ENCODE measurements at regions not wholly inside any gene's neighbourhood (a gene's known extent, or its start where the extent isn't known, plus 50 kb on each side); places are given as distances from the start of the nearest gene placed in this dataset.
"Not testable (repeated sequence)": the region's sequence is repeated elsewhere in the genome, so short reads cannot be mapped to it uniquely, and the experiment has no call there.

DNA sequence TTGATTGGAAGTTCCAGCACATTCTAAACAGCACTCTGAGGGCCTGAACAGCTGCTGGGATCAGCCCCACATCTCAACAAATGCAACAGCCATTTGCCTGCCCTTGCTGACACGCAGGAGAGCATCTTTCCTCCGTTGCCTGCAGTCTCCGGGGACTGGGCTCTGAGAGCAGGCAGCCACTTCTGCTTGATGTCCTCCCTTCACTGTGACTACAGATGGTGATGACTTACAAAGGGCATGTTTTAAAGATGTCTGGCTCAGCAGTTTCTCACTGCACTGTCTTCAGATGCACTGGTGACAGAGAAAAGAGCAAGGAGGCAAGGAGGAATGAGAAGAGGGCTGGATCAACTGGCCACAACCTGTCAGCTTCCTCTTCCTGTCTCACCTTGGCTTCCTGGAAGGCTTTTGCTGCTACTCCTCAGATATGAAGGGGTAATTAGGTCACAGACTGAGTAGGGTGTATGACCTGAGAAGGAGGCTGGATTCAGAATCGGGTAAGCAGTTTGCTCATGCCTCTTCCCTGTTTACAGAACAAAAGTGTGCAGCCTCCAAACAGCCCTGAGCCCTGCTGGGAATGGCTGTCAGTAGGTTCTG, 143.5 kb upstream of the GHITM start:
- no peak for DNase-seq

DNA sequence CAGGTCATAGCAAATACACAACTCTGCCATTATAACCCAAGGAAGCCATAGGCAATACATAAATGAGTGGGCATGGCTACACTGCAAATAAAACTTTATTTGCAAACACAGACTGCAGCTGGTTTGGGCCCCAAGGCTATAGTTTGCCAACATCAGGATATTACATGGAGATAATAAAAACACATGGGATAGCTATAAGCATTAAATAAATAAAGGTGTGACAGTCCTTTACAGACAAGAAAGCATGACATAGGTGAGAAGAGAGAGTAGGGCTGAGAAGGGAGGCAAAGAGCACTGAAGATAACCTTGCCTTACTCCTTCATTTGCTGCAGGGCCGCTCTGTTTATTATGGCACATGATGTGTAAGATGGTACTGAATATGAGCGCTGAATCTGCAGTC, 135.1 kb upstream of the GHITM start:
- no peak for DNase-seq

DNA sequence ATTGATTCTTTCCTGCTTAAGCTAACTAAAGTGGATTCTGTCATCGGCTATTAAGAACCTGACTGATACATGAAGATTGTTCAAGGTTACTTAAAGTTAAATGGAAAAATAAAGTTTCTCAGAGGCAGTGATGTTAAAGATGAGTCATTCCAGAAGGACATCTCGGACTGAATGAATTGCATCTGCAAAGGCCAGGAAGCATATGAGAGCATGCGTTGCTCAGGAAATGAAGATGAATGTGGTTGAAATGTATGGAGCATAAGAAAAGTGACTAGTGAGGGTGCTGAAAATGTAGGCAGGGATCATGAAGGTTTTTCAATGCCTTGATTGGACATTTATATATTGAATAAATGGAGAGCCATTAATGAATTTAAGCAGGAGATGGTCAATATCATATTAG, 133.9 kb upstream of the GHITM start:
- DNase-seq, result no peak

DNA sequence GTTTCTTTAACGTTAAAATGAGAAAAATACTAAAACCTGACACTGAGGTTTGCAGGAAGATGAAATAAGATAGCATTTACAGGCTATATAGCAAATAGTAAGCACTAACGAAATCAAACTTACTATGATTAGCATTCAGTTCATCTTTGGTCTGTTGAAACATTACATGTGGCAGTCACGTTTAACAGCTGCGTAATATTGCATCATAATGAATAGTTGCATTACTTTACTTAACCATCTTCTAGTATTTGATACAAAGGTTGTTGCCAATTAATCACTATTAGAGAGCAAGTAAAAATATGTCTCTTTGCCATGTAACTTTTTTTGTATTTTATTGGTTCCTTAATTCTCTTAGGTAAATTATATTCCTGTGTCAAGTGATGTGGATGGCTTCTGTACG, 131.8 kb upstream of the GHITM start:
- DNase-seq, result no peak

- peak in 1 of 4 experiments; percentile 3 for DNase-seq
Measured at GRCh38 chr10:84008878-84009277, 130.4 kb upstream of the GHITM start.

DNA sequence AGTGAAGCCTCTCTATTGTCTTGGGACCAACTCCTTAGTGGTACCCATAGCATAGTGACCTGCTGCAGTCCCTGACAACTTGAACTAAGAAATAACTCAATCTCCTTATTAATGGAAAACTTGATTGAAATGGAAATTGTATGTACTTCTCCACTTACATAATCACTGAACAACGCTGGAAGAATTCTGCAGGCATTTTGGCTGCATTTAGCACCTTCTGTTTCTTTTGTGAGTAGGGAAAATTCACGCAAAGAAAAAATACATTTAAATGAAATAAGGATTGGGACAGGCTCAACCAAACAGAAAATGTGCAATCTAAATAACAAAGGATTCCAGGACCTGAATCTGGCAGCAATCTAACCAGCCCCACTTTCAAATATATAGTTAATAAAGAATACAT, 126.9 kb upstream of the GHITM start:
- DNase-seq, result no peak

GRCh38 chr10:84012831-84013458, 126.4 kb upstream of the GHITM start:
- DNase-seq, result no peak

DNA sequence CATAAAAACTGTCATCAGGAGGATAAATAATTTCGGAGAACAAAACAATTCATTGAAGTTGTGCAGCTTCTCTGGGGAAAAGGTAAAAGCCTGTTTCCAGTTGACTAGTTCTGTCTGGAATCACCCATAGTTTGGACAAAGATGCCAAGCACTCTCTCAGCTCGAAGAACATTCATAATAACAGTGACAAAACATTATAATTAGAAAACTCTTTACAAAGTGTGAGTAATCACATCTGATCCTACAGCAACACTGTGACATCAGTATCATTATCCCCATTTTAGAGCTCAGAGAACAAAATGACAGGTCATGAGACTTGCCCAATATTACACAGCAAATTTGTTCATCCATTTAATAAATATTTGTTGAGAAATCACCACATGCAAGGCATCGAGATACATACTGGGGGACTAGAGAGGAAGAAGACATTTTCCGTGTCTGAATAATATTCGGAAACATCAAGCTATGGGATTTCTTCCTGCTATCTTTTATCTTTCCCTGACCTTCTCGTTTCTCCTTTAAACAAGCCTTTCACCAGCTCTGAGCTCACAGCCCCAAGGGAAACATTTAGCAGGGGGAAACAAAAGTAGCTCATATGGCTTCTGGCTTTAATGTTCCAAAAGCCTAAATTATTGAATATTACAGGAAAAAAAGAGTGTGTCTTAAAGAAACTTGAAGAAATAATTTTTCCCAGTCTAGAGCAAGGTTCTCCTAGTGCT, 123.3 kb upstream of the GHITM start:
- no peak for DNase-seq

DNA sequence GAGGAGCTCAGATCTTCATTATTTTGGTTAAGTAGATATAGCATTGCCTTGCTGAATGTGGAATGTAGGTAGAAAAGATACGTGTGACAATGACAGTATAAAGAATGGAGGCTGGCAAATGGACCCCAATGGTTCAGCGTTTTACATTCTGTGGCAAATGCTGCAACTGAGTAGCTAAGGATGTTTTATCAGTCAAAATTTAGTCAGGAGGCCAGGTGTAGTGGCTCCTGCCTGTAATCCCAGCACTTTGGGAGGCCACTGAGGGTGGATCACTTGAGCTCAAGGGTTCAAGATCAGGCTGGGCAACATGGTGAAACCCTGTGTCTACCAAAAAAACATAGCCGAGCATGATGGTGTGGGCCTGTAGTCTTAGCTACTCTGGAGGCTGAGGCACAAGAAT, 120.5 kb upstream of the GHITM start:
- DNase-seq, result no peak

DNA sequence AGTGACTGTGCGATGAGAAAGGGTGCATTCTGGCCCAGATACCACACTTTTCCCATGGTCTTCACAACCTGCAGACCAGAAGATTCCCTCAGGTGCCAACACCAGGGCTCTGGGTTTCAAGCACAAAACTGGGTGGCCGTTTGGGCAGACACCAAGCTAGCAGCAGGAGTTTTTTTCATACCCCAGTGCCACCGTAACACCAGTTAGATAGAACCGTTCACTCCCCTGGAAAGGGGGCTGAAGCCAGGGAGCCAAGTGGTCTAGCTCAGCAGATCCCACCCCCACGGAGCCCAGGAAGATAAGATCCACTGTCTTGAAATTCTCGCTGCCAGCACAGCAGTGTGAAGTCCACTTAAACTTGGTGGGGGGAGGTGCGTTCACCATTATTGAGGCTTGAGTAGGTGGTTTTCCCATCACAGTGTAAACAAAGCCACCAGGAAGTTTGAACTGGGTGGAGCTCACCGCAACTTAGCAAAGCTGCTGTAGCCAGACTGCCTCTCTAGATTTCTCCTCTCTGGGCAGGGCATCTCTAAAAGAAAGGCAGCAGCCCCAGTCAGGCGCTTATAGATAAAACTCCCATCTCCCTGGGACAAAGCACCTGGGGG, 119.4 kb upstream of the GHITM start:
- not testable (repeated sequence) for DNase-seq

GRCh38 chr10:84026821-84027257, 112.5 kb upstream of the GHITM start:
- no peak for DNase-seq

DNA sequence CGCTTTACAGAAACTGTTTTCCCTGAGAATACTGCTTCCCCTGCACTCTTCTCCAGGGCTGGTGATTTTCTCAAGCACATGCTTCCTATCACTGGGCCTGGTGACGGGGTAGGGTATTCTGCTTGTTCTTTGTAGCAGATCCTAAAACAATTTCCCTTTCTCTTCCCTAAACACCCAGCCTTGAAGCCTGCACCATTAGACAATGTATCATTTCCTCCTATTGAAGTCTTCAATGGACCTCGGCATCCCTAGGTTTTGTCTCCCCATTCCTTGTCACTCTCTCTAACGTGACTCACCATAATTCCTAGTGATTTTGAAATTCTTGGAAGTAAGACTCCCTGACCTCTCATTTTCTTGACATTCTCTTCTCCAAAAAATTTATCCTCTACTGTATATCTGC, 109.5 kb upstream of the GHITM start:
- DNase-seq, result no peak

DNA sequence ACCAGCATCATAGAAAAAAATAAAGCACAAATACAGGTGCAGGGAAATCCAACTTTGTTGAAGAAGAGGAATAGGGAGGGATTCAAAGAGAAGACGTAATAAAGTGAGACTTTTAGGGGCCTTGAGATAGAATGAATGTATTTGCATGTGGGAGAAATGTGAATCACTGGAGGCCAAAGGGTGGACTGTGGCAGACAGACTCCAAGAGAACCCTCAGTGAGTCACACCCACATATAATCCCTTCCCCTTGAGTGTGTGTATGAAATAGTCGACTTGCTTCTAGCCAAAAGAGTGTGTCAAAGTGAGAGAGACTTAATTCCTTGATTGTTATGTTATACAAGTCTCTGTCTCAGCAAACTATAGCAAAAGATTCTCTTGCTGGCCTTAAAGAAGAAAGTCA, 101.3 kb upstream of the GHITM start:
- DNase-seq, result no peak

GRCh38 chr10:84039957-84040356, 99.4 kb upstream of the GHITM start:
- no peak for DNase-seq

GRCh38 chr10:84047258-84048010, 91.9 kb upstream of the GHITM start:
- no peak for DNase-seq

GRCh38 chr10:84049645-84050011, 89.7 kb upstream of the GHITM start:
- no peak for DNase-seq

GRCh38 chr10:84053626-84054025, 85.7 kb upstream of the GHITM start:
- DNase-seq, result no peak

- no peak for DNase-seq
Measured at GRCh38 chr10:84054743-84055142, 84.6 kb upstream of the GHITM start.

- no peak for DNase-seq
Measured at GRCh38 chr10:84059526-84059925, 79.8 kb upstream of the GHITM start.

GRCh38 chr10:84063440-84063839, 75.9 kb upstream of the GHITM start:
- DNase-seq, result no peak

DNA sequence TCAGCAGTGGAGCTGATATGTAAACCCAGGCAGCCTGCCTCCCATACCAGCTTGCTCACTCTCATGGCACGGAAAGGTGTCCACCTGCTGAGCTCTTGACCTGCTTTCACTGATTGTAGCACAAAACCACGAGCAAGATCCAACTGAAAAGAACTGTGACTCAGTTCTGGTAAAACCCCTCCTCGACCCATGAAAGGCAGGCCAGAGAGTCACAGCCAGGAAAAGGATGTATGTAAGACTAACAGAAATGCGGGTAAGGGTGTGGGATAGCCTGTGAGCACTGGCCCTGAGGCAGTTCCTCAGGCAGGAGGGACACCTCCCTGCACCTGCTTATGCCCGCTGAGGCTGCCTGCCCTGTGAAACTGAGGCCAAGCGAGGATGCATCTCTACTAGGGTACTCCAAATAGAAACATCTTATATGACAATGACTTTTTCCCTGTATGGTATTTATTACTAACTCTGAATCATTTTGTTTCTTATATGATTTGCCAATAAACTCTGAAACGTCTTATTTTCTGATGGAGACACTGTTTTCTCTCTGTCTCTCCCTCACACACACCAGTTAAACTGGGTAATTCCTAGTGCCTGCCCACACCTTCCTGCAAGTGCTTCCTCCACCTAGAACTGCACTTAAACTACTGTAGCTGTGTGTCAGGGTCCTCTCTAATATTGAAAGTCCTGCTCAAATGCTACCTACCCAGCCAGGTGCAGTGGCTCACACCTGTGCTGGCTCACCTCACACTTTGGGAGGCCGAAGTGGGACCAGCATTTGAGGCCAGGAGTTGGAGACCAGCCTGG, 73.3 kb upstream of the GHITM start:
- no peak for DNase-seq

- DNase-seq, result no peak
Measured at GRCh38 chr10:84074521-84074920, 64.8 kb upstream of the GHITM start.

All from activated naive CD4-positive, alpha-beta T cell (primary cell).